SK-N-SH (cell line): ENCODE measurements at regions not wholly inside any gene's neighbourhood (a gene's known extent, or its start where the extent isn't known, plus 50 kb on each side); places are given as distances from the start of the nearest gene placed in this dataset.

Experiments
- CTCF ChIP-seq: fragments of 200-600 bp; sonication (generic); IDR thresholded peaks from 2 replicates; pipeline ENCODE4 v1.6.1; 2017; ENCODE audit warnings: antibody characterized with exemption, mild to moderate bottlenecking, moderate library complexity
- FOXM1 ChIP-seq: IDR thresholded peaks from 2 replicates; pipeline ENCODE4 v1.4.0; 2012; ENCODE audit warnings: low read depth, mild to moderate bottlenecking
- MXI1 ChIP-seq: IDR thresholded peaks from 2 replicates; pipeline ENCODE4 v1.6.1; 2012; ENCODE audit warnings: mild to moderate bottlenecking, low read depth, low read length, improper control_type of control experiment
- SIN3A ChIP-seq: IDR thresholded peaks from 2 replicates; pipeline ENCODE4 v1.6.1; 2012; ENCODE audit warnings: low read depth, mild to moderate bottlenecking, low read length, moderate library complexity, borderline replicate concordance
- TEAD4 ChIP-seq: IDR thresholded peaks from 2 replicates; pipeline ENCODE4 v1.4.0; 2012; ENCODE audit warnings: mild to moderate bottlenecking, borderline replicate concordance; ENCODE audit not compliant: insufficient read depth
- TF ChIP-seq, protein P1 (sequence below): IDR thresholded peaks from 2 replicates; pipeline ENCODE4 v1.4.0; 2012; ENCODE audit warnings: low read depth
- TF ChIP-seq, protein P2 (sequence below): IDR thresholded peaks from 2 replicates; pipeline ENCODE4 v1.4.0; 2012; ENCODE audit warnings: low read depth, borderline replicate concordance

DNA sequence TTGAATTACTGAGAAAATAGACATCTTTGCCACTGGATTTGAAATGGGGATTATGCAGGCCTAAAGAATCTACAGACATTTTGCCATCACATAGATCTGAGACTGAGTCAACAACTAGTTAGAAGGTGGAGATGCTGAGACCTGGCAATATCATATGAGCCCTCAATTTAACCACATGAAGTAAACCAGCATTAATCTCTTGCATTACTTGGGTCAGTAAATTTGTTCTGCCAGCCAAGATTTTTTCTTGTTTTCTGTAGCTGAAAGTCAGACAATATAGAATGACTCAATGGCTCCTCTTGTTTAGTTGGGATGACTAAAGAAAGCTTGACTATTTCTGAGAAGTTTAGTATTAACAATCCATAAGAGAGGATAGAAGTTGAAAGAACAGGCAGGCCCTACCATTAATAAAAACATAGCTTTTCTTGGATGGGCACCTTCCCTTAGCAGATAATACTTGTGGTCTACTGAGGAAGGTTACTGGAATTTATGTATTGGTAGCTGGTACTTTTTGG, 396.7 kb upstream of the SORCS1 start:
- TF ChIP-seq CTCF (no peak), FOXM1 (no peak), SIN3A (no peak), TEAD4 (no peak), MXI1 (no peak)
- TF ChIP-seq, protein P1, sequence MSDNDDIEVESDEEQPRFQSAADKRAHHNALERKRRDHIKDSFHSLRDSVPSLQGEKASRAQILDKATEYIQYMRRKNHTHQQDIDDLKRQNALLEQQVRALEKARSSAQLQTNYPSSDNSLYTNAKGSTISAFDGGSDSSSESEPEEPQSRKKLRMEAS, result no peak
- TF ChIP-seq, protein P2, sequence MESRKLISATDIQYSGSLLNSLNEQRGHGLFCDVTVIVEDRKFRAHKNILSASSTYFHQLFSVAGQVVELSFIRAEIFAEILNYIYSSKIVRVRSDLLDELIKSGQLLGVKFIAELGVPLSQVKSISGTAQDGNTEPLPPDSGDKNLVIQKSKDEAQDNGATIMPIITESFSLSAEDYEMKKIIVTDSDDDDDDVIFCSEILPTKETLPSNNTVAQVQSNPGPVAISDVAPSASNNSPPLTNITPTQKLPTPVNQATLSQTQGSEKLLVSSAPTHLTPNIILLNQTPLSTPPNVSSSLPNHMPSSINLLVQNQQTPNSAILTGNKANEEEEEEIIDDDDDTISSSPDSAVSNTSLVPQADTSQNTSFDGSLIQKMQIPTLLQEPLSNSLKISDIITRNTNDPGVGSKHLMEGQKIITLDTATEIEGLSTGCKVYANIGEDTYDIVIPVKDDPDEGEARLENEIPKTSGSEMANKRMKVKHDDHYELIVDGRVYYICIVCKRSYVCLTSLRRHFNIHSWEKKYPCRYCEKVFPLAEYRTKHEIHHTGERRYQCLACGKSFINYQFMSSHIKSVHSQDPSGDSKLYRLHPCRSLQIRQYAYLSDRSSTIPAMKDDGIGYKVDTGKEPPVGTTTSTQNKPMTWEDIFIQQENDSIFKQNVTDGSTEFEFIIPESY, result no peak
